SJCRH30 (cell line): ENCODE measurements at regions not wholly inside any gene's neighbourhood (a gene's known extent, or its start where the extent isn't known, plus 50 kb on each side); places are given as distances from the start of the nearest gene placed in this dataset.

ENCODE experiments used
- DNase-seq, 2 experiments: peaks; one replicate each; pipeline ENCODE4 v3.0.0-alpha.2; 2015 to 2020
- H3K27ac ChIP-seq: fragments of 250-450 bp; sonication (Bioruptor Pico); 2 replicates; pipeline ENCODE4 v1.5.1; 2020; ENCODE audit warnings: mild to moderate bottlenecking, moderate library complexity
- H3K27me3 ChIP-seq: fragments of 250-450 bp; sonication (Bioruptor Pico); 2 replicates; pipeline ENCODE4 v1.5.1; 2020; ENCODE audit warnings: mild to moderate bottlenecking, moderate library complexity
- H3K36me3 ChIP-seq: fragments of 250-450 bp; sonication (Bioruptor Pico); 2 replicates; pipeline ENCODE4 v1.5.1; 2020; ENCODE audit warnings: mild to moderate bottlenecking, moderate library complexity
- H3K4me1 ChIP-seq: fragments of 250-450 bp; sonication (Bioruptor Pico); 2 replicates; pipeline ENCODE4 v1.5.1; 2020; ENCODE audit warnings: mild to moderate bottlenecking, moderate library complexity
- H3K4me3 ChIP-seq: fragments of 250-450 bp; sonication (Bioruptor Pico); 2 replicates; pipeline ENCODE4 v1.5.1; 2020; ENCODE audit warnings: mild to moderate bottlenecking, moderate library complexity
- H3K9me3 ChIP-seq: fragments of 250-450 bp; sonication (Bioruptor Pico); replicated peaks from 2 replicates; pipeline ENCODE4 v1.5.1; 2020; ENCODE audit warnings: mild to moderate bottlenecking, moderate library complexity

DNA sequence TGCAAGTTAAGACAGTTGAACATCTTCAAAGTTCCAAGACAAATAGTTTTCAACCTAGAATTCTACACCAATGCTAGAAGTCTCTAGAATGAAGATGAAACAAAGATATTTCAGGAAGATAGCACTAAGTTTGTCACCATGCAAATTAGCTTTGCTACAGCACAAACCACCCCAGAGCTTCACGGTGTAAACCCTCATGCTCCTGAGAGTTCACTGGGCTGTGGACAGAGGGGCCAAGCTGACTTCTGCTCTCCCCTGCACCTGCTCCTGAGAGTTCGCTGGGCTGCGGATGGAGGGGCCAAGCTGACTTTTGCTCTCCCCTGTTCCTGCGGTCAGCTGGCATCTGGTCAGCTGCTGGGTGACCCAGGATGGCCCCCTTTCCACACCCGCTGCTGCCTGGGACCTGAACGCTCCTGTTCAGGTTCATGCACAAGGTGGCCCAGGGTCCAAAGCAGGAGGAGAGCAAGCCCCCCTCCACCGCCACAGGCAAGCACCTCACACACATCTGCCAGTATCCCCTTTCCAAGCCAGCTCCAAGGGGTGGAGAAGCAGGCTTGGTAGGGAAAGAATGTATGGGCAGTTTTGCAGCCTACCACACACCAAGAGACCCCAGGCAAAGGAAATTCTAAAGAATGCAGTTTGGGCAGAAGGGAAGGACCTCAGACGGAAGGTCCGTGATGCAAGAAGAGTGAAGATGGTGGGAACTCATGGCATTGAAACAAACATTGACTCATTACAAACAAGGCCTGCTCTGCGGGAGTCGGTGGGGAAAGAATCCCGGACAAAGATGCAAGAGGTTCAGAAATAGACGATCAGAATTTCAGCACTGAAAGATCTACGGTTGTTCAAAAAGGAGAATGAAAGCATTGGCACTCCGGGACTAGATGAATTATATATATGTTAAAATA is 137.8 kb upstream of the PPP2R2D start:
- Histone ChIP-seq H3K9me3 (no peaks in the 10 kb centered on the region), H3K27me3 (no peaks in the 10 kb centered on the region), H3K4me1 (no peaks in the 10 kb centered on the region), H3K27ac (no peak overlapping the region), H3K36me3 (no peaks in the 10 kb centered on the region), H3K4me3 (no peak overlapping the region)
- no peak for DNase-seq

DNA sequence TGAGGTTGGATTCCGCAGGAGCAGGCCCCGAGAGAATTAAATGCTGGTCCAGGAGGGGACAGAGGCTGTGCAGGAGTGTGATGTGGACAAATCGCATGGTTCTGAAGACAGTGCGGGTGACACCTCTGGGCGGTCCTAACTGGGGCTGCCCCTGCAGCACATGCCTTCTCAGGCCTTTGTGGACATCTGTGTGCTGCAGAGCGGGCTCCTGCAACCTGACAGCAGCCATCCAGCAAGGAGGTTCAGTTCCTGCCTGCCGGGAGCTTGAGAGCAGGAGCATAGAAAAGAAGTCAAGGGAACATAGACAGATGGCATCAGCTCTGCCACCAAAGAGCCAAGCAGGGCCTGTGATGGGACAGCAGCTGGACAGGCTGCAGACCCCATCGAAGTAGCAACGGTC is 135.9 kb upstream of the PPP2R2D start:
- no peak overlapping the region for H3K4me3 ChIP-seq
- no peaks in the 10 kb centered on the region for H3K4me1 ChIP-seq
- no peak for DNase-seq
- H3K27ac ChIP-seq, result no peak overlapping the region
- H3K27me3 ChIP-seq, result no peaks in the 10 kb centered on the region
- H3K36me3 ChIP-seq, result no peaks in the 10 kb centered on the region
- H3K9me3 ChIP-seq, result no peaks in the 10 kb centered on the region

DNA sequence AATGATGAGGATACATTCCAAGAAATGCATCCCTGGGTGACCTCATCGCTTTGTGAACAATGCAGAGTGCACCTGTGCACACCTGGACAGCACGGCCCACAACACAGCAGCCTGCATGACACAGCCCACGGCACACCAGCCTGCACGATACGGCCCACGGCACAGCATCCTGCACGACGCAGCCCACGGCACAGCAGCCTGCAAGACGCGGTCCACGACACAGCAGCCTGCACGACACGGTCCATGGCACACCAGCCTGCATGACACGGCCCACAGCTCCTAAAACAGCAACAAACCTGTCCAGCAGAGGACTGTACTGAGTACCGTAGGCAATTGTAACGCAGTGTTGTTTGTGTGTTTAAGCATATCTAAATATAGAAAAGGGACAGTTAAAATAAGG is 134.7 kb upstream of the PPP2R2D start:
- Histone ChIP-seq H3K36me3 (no peaks in the 10 kb centered on the region), H3K4me3 (no peak overlapping the region), H3K4me1 (no peaks in the 10 kb centered on the region), H3K9me3 (no peaks in the 10 kb centered on the region), H3K27ac (no peak overlapping the region), H3K27me3 (no peaks in the 10 kb centered on the region)
- no peak for DNase-seq

- no peaks in the 10 kb centered on the region for H3K36me3 ChIP-seq
- H3K9me3 ChIP-seq, result no peaks in the 10 kb centered on the region
- no peak overlapping the region for H3K27ac ChIP-seq
- no peaks in the 10 kb centered on the region for H3K27me3 ChIP-seq
- H3K4me1 ChIP-seq, result no peaks in the 10 kb centered on the region
- no peak overlapping the region for H3K4me3 ChIP-seq
- no peak for DNase-seq
These were observed 133.1 kb upstream of the PPP2R2D start for GRCh38 chr10:131767716-131768115.

- no peak overlapping the region for H3K27ac ChIP-seq
- no peaks in the 10 kb centered on the region for H3K9me3 ChIP-seq
- DNase-seq, result no peak
- H3K36me3 ChIP-seq, result no peaks in the 10 kb centered on the region
- no peak overlapping the region for H3K4me3 ChIP-seq
- H3K4me1 ChIP-seq, result no peaks in the 10 kb centered on the region
- no peaks in the 10 kb centered on the region for H3K27me3 ChIP-seq
These were observed 131.0 kb upstream of the PPP2R2D start for GRCh38 chr10:131769571-131770410.

- no peak for DNase-seq
- no peak overlapping the region for H3K4me3 ChIP-seq
- H3K9me3 ChIP-seq, result no peaks in the 10 kb centered on the region
- no peaks in the 10 kb centered on the region for H3K4me1 ChIP-seq
- no peaks in the 10 kb centered on the region for H3K36me3 ChIP-seq
- no peaks in the 10 kb centered on the region for H3K27me3 ChIP-seq
- no peak overlapping the region for H3K27ac ChIP-seq
These were observed 129.7 kb upstream of the PPP2R2D start for GRCh38 chr10:131770946-131771633.

DNA sequence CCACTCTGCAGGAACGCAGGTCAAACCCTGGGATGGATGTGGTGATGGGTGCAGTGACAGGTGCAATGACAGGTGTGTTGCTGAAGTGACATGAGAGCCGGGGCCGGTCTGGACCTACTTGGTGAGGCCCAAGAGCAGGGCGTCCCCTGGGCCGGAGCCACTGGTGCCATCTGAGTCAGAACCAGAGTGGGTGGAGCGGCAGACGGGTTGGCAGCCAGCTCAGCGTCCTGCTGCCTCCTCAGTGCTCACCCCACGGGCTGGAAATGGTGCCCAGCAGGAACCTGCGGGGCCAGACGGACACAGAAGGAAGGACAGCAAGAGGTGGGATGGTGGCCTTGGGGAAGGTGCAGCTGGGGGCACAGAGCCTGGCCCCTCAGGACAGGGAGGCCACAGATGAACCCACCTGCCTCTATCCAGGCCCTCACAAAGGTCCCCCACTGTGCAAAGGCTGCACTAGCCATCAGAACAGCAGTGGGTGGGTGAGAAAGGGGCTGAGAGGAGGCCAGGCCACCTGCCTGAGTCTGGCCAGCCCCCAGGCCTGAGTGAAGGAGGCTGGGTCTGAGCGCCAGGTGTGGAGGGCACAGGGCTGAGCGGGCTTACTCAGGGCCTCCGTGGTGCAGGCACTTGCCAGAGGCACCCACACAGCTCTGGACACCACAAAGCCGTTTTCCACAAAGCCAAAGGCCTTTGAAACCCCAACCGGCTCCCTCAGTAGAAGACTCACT is 129.0 kb upstream of the PPP2R2D start:
- H3K4me3 ChIP-seq, result no peak overlapping the region
- no peaks in the 10 kb centered on the region for H3K4me1 ChIP-seq
- no peak overlapping the region for H3K27ac ChIP-seq
- no peaks in the 10 kb centered on the region for H3K9me3 ChIP-seq
- H3K36me3 ChIP-seq, result no peaks in the 10 kb centered on the region
- DNase-seq, result no peak
- no peaks in the 10 kb centered on the region for H3K27me3 ChIP-seq

DNA sequence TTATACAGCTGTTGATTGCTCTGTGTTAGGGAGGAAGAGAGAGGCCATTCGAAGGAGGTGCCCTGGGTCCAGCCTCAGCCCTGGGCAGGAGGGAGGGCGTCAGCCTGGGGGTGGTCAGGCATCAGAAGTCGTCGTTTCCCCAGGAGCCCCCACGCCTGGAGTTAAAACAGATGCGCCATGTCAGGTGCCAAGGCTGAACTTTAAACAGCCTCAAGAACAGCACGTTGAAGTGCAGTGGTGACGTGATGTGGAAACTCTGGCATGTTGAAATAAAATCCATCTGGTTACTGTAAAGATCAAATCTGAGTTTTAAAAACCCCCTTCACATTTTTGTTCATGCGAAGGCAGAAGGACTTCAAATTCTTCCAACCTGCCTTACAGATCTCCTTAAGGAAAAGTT is 128.4 kb upstream of the PPP2R2D start:
- no peak for DNase-seq
- Histone ChIP-seq H3K36me3 (no peaks in the 10 kb centered on the region), H3K27me3 (no peaks in the 10 kb centered on the region), H3K27ac (no peak overlapping the region), H3K4me3 (no peak overlapping the region), H3K9me3 (no peaks in the 10 kb centered on the region), H3K4me1 (no peaks in the 10 kb centered on the region)

GRCh38 chr10:131773370-131774343 is 127.2 kb upstream of the PPP2R2D start:
- DNase-seq, result no peak
- Histone ChIP-seq H3K9me3 (no peaks in the 10 kb centered on the region), H3K36me3 (no peaks in the 10 kb centered on the region)

DNA sequence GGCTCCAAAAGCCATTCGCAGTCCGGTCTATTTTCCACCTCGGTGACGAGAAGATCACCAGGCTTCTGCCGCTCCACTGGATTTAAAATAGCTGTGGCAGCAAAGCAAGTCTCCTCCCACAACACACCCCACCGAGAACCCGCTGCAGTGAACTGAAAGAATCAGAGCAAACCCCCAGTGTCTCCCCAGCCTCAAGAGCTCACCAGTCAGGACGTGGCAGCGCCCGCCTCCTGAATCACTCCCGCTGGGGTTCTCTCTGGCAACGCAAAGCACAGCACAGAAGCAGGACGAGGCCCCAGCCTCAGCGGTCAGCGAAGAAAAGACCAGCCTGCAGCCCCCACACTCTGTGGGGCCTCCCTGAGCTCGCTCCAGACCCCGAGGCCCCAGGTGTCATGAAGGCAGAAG is 126.1 kb upstream of the PPP2R2D start:
- Histone ChIP-seq H3K27ac (no peak overlapping the region), H3K4me3 (no peak overlapping the region), H3K4me1 (no peaks in the 10 kb centered on the region), H3K27me3 (no peaks in the 10 kb centered on the region), H3K36me3 (no peaks in the 10 kb centered on the region), H3K9me3 (no peaks in the 10 kb centered on the region)
- DNase-seq, result no peak

More at GRCh38 chr10:131773370-131774343, 127.2 kb upstream of the PPP2R2D start:
- H3K27me3 ChIP-seq, result no peaks in the 10 kb centered on the region
- H3K4me3 ChIP-seq, result no peak overlapping the region
- H3K27ac ChIP-seq, result no peak overlapping the region
- no peaks in the 10 kb centered on the region for H3K4me1 ChIP-seq

GRCh38 chr10:131775433-131775832 is 125.4 kb upstream of the PPP2R2D start:
- Histone ChIP-seq H3K27me3 (no peaks in the 10 kb centered on the region), H3K27ac (no peak overlapping the region), H3K9me3 (no peaks in the 10 kb centered on the region), H3K36me3 (no peaks in the 10 kb centered on the region), H3K4me3 (no peak overlapping the region), H3K4me1 (no peaks in the 10 kb centered on the region)
- DNase-seq, result no peak

DNA sequence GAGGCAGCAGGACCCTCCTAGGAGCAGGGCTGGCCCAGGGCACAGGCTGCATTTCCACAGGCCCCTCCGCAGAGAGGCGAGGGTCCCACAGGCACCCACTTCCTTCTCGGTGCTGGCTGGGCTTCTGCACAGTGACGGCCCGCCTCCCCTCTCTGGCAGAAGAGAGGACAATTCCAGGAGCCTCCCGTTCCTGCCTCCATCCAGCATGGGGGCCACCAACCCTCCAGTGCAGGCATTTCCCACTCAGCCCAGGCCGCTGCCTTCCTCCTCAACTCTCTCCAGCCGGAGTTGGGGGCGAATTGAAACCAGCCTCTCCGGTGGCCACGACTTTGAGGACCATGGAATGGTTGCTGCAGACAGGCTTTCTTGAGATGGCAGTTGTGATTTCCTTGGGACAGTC is 125.0 kb upstream of the PPP2R2D start:
- Histone ChIP-seq H3K9me3 (no peaks in the 10 kb centered on the region), H3K27ac (no peak overlapping the region), H3K36me3 (no peaks in the 10 kb centered on the region), H3K4me3 (no peak overlapping the region), H3K27me3 (no peaks in the 10 kb centered on the region), H3K4me1 (no peaks in the 10 kb centered on the region)
- no peak for DNase-seq

- H3K4me3 ChIP-seq, result no peak overlapping the region
- H3K9me3 ChIP-seq, result no peaks in the 10 kb centered on the region
- H3K27me3 ChIP-seq, result no peaks in the 10 kb centered on the region
- no peaks in the 10 kb centered on the region for H3K36me3 ChIP-seq
- H3K4me1 ChIP-seq, result no peaks in the 10 kb centered on the region
- no peak overlapping the region for H3K27ac ChIP-seq
- no peak for DNase-seq
These were observed 124.3 kb upstream of the PPP2R2D start for GRCh38 chr10:131776496-131776895.
